ENCODE measurements at regions not wholly inside any gene's neighbourhood (a gene's known extent, or its start where the extent isn't known, plus 50 kb on each side); places are given as distances from the start of the nearest gene placed in this dataset.

GRCh38 chr4:104404361-104404760 is 90.3 kb downstream of the CXXC4 start:
- H3K27ac ChIP-seq, result no peak overlapping the region
- no peak for TF ChIP-seq ZFX (IDR thresholded peaks at IDR 0.05; ENCODE audit: borderline replicate concordance)
- TF ChIP-seq CTCF (IDR thresholded peaks at IDR 0.05), result no peak

- no peak overlapping the region for H3K27ac ChIP-seq
- TF ChIP-seq ZFX (IDR thresholded peaks at IDR 0.05; ENCODE audit: borderline replicate concordance), result no peak
- no peak for TF ChIP-seq CTCF (IDR thresholded peaks at IDR 0.05)
These were observed 99.5 kb downstream of the CXXC4 start for GRCh38 chr4:104395168-104395614.

GRCh38 chr4:104394406-104395167 is 100.1 kb downstream of the CXXC4 start:
- no peak for TF ChIP-seq ZFX (IDR thresholded peaks at IDR 0.05; ENCODE audit: borderline replicate concordance)
- TF ChIP-seq CTCF (IDR thresholded peaks at IDR 0.05), result peak; percentile 22; the same call in 1 of the 2 replicates
- no peak overlapping the region for H3K27ac ChIP-seq

- TF ChIP-seq ZFX (IDR thresholded peaks at IDR 0.05; ENCODE audit: borderline replicate concordance) (no peak), CTCF (IDR thresholded peaks at IDR 0.05) (no peak)
- no peak overlapping the region for H3K27ac ChIP-seq
These were observed 100.9 kb downstream of the CXXC4 start for GRCh38 chr4:104393655-104394324.

GRCh38 chr4:104385713-104386112 is 109.0 kb downstream of the CXXC4 start:
- no peak overlapping the region for H3K27ac ChIP-seq
- TF ChIP-seq CTCF (IDR thresholded peaks at IDR 0.05) (no peak), ZFX (IDR thresholded peaks at IDR 0.05; ENCODE audit: borderline replicate concordance) (no peak)

GRCh38 chr4:104382961-104383360 is 111.7 kb downstream of the CXXC4 start:
- no peak overlapping the region for H3K27ac ChIP-seq
- TF ChIP-seq CTCF (IDR thresholded peaks at IDR 0.05) (no peak), ZFX (IDR thresholded peaks at IDR 0.05; ENCODE audit: borderline replicate concordance) (no peak)

GRCh38 chr4:104381729-104382128 is 113.0 kb downstream of the CXXC4 start:
- no peak overlapping the region for H3K27ac ChIP-seq
- TF ChIP-seq CTCF (IDR thresholded peaks at IDR 0.05), result no peak
- no peak for TF ChIP-seq ZFX (IDR thresholded peaks at IDR 0.05; ENCODE audit: borderline replicate concordance)
